Astrocyte (in vitro differentiated cells and primary cell): ENCODE measurements at regions not wholly inside any gene's neighbourhood (a gene's known extent, or its start where the extent isn't known, plus 50 kb on each side); places are given as distances from the start of the nearest gene placed in this dataset.

Experiments used
- DNase-seq: peaks from one replicate; pipeline ENCODE4 v3.0.0-alpha.2; 2010; ENCODE audit warnings: low read depth
- FAIRE-seq: peaks from 2 replicates; lab custom pipeline; 2011; peaks lifted over from hg19 to GRCh38; lab: Jason Lieb, UNC
- H2AFZ ChIP-seq: 2 replicates; pipeline ENCODE4 v1.6.0; 2012; ENCODE audit warnings: low read depth, low read length, inconsistent platforms
- H3K27ac ChIP-seq: 2 replicates; pipeline ENCODE4 v1.5.1; 2011; ENCODE audit warnings: low read depth, low read length, inconsistent platforms
- H3K27me3 ChIP-seq: 2 replicates; pipeline ENCODE4 v1.6.0; 2011; ENCODE audit warnings: low read length, inconsistent platforms; ENCODE audit not compliant: insufficient read depth
- H3K36me3 ChIP-seq: 2 replicates; pipeline ENCODE4 v1.5.1; 2011; ENCODE audit warnings: low read length, inconsistent platforms; ENCODE audit not compliant: insufficient read depth
- H3K4me1 ChIP-seq: 2 replicates; pipeline ENCODE4 v1.5.1; 2011; ENCODE audit warnings: low read length, inconsistent platforms; ENCODE audit not compliant: insufficient read depth
- H3K4me2 ChIP-seq: 2 replicates; pipeline ENCODE4 v1.6.0; 2012; ENCODE audit warnings: low read length, inconsistent platforms
- H3K4me3 ChIP-seq: 2 replicates; pipeline ENCODE4 v1.5.1; 2011; ENCODE audit warnings: low read depth, mild to moderate bottlenecking, low read length, inconsistent platforms; ENCODE audit not compliant: insufficient read depth
- H3K79me2 ChIP-seq: 2 replicates; pipeline ENCODE4 v1.6.0; 2012; ENCODE audit warnings: mild to moderate bottlenecking, low read length, inconsistent platforms; ENCODE audit not compliant: insufficient read depth
- H3K9ac ChIP-seq: 2 replicates; pipeline ENCODE4 v1.6.0; 2012; ENCODE audit warnings: mild to moderate bottlenecking, low read length, inconsistent platforms
- H3K9me3 ChIP-seq: 2 replicates; pipeline ENCODE4 v1.5.1; 2012; ENCODE audit warnings: low read depth, mild to moderate bottlenecking, low read length, inconsistent platforms; ENCODE audit not compliant: insufficient read depth
- H4K20me1 ChIP-seq: 2 replicates; pipeline ENCODE4 v1.6.0; 2012; ENCODE audit warnings: low read length, inconsistent platforms; ENCODE audit not compliant: insufficient read depth
- H3K27ac Mint-ChIP-seq: one replicate; pipeline ENCODE4 v1.8.0; 2021; ENCODE audit warnings: mild to moderate bottlenecking, mixed read lengths; ENCODE audit not compliant: unreplicated experiment
- H3K27me3 Mint-ChIP-seq: one replicate; pipeline ENCODE4 v1.8.0; 2021; ENCODE audit warnings: low read depth, mixed read lengths; ENCODE audit not compliant: unreplicated experiment
- H3K36me3 Mint-ChIP-seq: one replicate; pipeline ENCODE4 v1.8.0; 2021; ENCODE audit warnings: low read depth, mixed read lengths; ENCODE audit not compliant: unreplicated experiment
- H3K4me1 Mint-ChIP-seq: one replicate; pipeline ENCODE4 v1.8.0; 2021; ENCODE audit warnings: low read depth, mixed read lengths; ENCODE audit not compliant: unreplicated experiment
- H3K4me3 Mint-ChIP-seq: one replicate; pipeline ENCODE4 v1.8.0; 2021; ENCODE audit warnings: mild to moderate bottlenecking, moderate library complexity, mixed read lengths; ENCODE audit not compliant: unreplicated experiment
- H3K9me3 Mint-ChIP-seq: one replicate; pipeline ENCODE4 v1.8.0; 2021; ENCODE audit warnings: mild to moderate bottlenecking, mixed read lengths; ENCODE audit not compliant: unreplicated experiment
- CTCF ChIP-seq: IDR thresholded peaks from 2 replicates; pipeline ENCODE4 v1.5.1; 2011; ENCODE audit warnings: low read depth, mild to moderate bottlenecking, inconsistent platforms, low read length, moderate library complexity; ENCODE audit not compliant: insufficient read depth
- EZH2 ChIP-seq: IDR thresholded peaks from 2 replicates; pipeline ENCODE4 v1.6.1; 2012; ENCODE audit warnings: mild to moderate bottlenecking, low read length, inconsistent platforms; ENCODE audit not compliant: insufficient read depth

DNA sequence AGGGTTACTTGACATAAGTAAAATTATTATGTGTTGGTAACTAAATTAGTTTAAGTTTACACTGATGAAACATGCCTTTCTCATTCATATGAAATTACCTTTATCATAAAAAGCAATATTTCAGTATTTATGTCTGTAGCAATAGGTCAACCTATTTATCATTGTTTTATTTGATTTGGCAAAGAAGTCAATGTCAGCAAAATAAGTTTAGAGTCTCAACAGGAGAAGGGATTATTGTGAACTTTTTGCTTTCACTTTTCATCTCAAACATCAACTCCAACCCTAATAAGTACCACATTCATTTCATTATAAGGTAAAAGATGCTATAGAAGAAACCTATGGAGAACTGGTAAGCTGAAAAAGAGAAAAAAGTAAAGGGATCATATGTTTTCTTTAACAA, 1015.4 kb upstream of the ADGRL4 start:
- Histone ChIP-seq H4K20me1 (no peaks in the 10 kb centered on the region), H3K79me2 (no peaks in the 10 kb centered on the region), H3K9ac (no peak overlapping the region), H3K27ac (no peak overlapping the region), H2AFZ (no peak overlapping the region), H3K4me3 (no peak overlapping the region), H3K27me3 (no peaks in the 10 kb centered on the region), H3K36me3 (no peaks in the 10 kb centered on the region), H3K4me1 (no peaks in the 10 kb centered on the region), H3K9me3 (no peaks in the 10 kb centered on the region), H3K4me2 (no peak overlapping the region)
- Mint-ChIP-seq H3K27ac (no peak overlapping the region), H3K9me3 (no peaks in the 10 kb centered on the region), H3K36me3 (no peaks in the 10 kb centered on the region), H3K4me1 (peaks cover 5% of the 10 kb centered on the region), H3K27me3 (no peaks in the 10 kb centered on the region), H3K4me3 (no peak overlapping the region)
- FAIRE-seq = no peak
- DNase-seq = no peak
- TF ChIP-seq CTCF = no peak
- no peak for TF ChIP-seq EZH2

DNA sequence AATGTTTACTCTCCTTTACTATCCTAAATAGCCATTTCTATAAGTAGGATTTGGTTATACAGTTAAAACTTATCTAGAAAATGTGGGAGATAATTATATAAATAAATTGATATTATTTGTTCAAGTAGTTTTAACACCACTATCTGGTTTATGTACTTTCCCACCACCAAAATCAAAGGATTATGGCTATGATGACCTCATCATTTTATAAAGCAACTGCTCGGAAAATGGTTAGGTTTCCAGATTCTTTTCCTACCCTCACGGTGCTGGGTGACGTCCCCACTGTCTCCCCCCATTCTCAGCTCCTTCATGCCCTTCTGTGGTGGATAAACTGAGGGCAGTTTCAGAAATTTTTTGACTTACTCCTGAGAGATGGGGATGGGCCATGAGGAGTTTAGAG, 1011.8 kb upstream of the ADGRL4 start:
- FAIRE-seq (no peak), DNase-seq (no peak)
- Mint-ChIP-seq H3K27ac (no peak overlapping the region), H3K4me3 (no peak overlapping the region), H3K27me3 (no peaks in the 10 kb centered on the region), H3K4me1 (peaks cover 3% of the 10 kb centered on the region), H3K36me3 (no peaks in the 10 kb centered on the region), H3K9me3 (no peaks in the 10 kb centered on the region)
- Histone ChIP-seq H3K4me1 (no peaks in the 10 kb centered on the region), H3K36me3 (no peaks in the 10 kb centered on the region), H2AFZ (no peak overlapping the region), H4K20me1 (no peaks in the 10 kb centered on the region), H3K27me3 (no peaks in the 10 kb centered on the region), H3K27ac (no peak overlapping the region), H3K9me3 (no peaks in the 10 kb centered on the region), H3K4me2 (no peak overlapping the region), H3K9ac (no peak overlapping the region), H3K79me2 (no peaks in the 10 kb centered on the region), H3K4me3 (no peak overlapping the region)
- TF ChIP-seq EZH2 = no peak
- no peak for TF ChIP-seq CTCF

- Mint-ChIP-seq H3K4me1 (no peaks in the 10 kb centered on the region), H3K36me3 (no peaks in the 10 kb centered on the region), H3K4me3 (no peak overlapping the region), H3K27me3 (no peaks in the 10 kb centered on the region), H3K27ac (no peak overlapping the region), H3K9me3 (no peaks in the 10 kb centered on the region)
- Histone ChIP-seq H3K79me2 (no peaks in the 10 kb centered on the region), H4K20me1 (no peaks in the 10 kb centered on the region), H3K27me3 (no peaks in the 10 kb centered on the region), H3K27ac (no peak overlapping the region), H2AFZ (no peak overlapping the region), H3K9me3 (no peaks in the 10 kb centered on the region), H3K4me2 (no peak overlapping the region), H3K36me3 (no peaks in the 10 kb centered on the region), H3K4me3 (no peak overlapping the region), H3K4me1 (no peaks in the 10 kb centered on the region), H3K9ac (no peak overlapping the region)
- DNase-seq = no peak
- no peak for TF ChIP-seq CTCF
- TF ChIP-seq EZH2 = no peak
- no peak for FAIRE-seq
Measured at GRCh38 chr1:80008934-80009333, 1002.4 kb upstream of the ADGRL4 start.
